Right hindlimb (tissue), 1 donor: ENCODE measurements at regions not wholly inside any gene's neighbourhood (a gene's known extent, or its start where the extent isn't known, plus 50 kb on each side); places are given as distances from the start of the nearest gene placed in this dataset.
A peak's percentile ranks its signal among the peaks of the same experiment; 100 is the strongest.

Experiments
- DNase-seq: peaks from one replicate; pipeline ENCODE4 v3.0.0-alpha.2; 2018

DNA sequence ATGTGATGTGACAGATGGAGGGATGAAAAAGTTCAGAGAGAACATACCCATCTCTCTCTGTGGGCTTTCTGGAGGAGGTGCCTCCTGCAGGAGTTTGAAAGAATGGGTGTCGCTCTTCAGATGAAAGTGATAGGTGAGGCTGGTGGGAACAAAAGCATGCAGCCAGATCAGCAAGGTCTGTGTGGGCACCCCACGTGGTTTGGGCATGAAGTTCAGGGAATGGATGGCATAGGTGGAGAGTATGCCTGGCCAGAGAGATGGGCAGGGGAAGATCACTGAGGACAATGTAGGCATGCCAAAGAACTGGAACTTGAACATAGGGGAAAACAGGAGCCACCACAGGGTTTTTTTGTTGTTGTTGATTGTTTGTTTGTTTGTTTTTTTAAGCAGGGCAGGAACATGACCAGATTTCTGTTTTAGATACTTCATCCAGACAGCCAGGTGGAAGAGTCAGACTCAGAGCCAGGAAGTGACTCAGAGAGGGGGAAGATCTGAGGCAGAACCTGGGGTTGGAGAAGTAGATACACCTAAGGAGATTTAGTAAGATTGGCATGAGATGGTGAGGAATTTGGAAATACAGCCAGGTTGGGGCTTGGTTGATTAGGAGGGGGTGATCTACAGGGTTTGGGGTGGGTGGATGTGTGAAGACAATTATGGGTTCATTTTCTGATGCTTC is 64.8 kb upstream of the CLSTN2 start:
- DNase-seq = no peak

DNA sequence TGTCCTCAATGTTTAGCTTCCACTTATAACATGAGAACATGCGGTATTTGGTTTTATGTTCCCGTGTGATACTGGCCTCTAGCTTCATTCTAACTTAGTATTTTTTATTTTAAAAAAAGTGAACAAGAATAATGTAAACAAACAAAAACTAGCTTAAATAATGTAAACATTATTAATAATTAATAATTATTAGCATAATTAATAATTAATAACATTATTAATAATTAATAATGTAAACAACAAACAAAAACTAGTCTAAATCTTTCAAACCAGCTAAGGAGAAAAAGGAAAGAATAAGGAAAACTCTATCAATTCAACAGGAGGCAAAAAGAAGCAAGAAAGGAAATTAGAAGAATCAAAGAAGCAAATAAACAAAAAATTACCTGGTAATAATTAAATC is 66.2 kb upstream of the CLSTN2 start:
- DNase-seq = no peak

- no peak for DNase-seq
Measured at GRCh38 chr3:139848660-139849059, 86.3 kb upstream of the CLSTN2 start.

DNA sequence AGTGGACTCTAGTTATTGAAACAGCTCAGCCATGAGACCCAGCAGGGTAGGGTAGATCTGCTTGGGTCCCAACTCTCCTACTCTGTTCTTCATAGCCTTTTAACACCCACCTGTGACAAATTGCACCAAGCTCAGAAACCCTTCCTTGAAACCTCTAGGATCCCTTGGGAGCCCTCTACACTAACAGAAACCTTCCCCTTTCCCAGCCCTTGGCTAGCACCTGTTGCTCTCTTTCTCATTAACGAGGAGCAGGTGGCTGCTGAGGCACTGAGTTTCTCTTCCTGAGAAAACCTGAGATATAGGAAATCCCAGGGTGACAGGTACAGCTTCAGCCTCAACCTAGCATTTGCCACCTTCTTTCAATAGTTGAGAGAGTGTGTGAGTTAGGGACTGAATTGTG is 88.3 kb upstream of the CLSTN2 start:
- DNase-seq = no peak

DNA sequence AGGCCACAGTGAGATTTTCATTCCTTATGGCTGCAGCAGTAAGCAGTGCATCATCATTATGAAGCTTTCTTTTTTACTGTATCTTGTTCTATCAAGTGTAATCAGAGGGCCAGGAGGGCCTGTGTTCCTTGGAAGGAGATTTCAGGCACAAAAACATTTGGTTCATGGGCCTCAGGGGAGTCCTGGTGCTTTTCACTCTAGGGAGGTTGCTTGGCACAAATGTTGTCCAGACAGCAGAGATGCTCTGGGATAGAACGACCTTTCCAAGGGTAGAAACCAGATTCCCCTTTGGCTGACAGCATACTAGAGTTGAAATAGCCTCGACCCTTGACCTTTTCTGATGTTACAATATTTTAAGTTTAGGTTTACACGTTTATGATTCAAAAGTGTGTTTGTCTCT is 95.3 kb upstream of the CLSTN2 start:
- no peak for DNase-seq

- DNase-seq = no peak
Measured at GRCh38 chr3:139839014-139839413, 96.0 kb upstream of the CLSTN2 start.

- no peak for DNase-seq
Measured at GRCh38 chr3:139838269-139838957, 96.6 kb upstream of the CLSTN2 start.

DNA sequence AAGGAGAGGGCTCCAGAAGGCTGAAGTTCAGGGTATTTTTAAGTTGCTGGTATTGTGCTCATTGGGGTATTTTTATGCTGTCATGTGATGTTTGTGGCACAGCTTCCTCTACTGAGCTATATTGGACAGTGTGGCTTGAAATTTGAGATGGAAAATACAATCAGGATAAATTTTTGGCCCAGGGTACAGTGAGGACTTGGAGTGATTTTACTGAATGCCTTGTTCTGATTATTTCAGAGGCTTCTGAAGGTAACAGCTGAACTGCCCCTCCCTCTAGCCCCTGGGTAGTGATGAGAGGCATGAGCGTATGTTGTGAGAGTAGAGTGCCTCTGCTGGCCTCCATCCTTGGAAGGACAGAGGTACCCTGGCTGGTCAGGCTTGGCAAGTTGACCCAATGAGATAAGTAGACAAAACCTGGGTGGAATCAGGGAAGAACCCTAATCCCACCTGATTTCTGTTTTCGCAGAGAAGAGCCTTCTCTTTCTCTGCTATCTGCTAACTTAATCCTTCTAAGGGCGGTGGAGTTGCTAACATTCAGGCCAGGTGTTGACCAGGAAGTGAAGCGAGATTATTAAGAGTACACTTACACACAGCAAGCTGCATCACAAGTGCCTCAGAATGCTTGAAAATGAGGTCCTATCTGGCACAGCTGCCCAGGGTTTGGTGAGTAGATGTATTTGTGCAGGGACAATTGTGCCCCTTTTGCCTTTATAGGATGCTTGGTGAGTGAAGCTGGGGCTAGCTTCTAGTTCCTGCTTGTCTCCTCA is 98.1 kb upstream of the CLSTN2 start:
- DNase-seq = no peak

DNA sequence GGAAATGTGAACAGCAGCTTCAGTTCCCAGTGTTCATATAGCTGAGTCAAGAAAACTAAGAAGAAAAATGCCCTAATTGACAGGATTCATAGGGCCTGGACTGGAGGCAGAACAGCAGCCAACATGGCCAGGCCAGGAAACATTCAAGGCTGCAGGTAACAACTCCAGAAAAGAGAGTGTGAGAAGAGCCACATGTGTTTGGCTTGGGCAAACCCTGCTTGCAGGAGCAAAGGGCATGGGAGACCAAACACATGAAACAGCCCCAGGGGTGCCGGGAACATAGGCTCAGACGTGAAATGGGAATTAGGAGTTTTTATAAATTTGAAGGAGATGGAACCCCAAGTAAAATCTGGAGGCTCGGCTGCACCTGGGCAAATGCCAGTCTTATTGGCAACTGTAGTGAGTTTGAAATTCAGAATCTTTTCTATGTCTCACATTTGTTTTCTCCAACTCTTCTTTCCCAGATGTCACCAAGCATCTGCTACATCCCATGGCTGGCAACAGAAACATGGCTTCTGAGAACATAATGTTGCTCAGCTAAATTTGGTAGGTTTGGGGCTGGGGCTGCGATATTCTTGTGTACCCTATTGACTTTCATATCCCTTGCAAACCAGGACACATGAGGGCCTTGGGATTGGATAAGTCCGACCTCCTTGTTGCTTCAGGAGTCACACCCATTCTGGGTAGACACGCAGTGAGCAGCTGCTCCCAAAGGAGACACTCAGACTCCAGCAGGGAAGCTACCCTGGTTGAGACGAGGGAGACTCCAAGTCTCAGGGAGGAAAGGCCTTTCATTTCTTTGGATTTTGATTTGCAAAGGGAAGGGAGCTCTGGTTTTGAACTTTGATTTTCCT is 98.9 kb upstream of the CLSTN2 start:
- DNase-seq = no peak

DNA sequence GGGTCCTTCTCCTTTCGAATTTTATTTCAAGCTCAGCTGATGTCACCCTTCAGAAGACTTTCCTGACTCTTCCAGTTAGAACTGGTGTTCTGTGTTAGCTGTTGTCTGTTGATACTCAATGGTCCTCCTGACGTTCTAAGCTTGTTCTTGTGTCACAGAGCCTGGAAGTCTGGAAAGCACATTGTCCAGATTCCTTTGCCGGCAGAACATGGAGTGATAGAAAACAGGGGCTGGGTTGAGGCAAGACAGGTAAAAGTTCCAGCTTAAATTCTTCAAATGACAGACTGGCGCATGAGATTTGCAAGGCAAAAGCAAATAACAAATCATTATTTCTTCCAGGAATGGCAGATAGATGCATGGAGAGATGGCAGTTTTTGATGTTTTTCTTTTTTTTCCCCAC is 102.0 kb upstream of the CLSTN2 start:
- no peak for DNase-seq

DNA sequence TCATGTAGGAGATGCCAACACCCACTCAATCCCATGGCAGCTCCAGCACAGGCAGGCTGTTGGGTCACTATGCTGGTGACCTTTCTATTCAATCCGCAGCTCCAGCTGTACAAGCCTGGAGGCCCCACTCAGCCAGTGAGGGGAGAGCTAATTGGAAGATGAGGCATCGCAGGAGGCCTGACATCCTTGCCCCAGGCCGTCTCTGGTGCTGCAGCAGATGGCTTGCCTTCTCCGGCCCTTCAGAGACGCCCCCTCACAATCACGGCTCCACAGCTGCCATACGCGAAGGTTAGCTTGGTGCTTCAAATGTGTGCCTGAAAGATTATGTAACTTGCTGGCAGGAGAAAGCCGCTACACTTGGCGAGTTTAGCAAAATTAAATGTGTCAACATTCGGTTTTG is 104.2 kb upstream of the CLSTN2 start:
- no peak for DNase-seq

DNA sequence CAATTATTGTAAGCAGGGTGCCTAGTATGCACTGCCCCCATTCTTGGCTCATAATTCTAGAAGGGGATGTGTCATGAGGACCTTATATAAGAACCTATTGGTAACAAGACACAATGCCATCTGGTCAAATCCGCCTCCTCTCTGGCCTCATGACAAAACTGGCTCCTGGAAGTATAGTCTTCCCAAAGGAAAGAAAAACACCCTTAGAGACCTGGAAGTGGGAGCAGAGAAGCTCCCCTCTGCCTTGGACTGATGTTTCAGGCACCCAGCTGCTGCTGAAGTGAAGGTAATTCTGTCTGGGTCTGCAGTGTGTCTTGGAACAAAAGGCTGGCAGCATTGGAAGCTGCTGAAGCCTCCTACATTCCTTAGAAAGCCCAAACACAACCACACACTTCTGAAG is 107.2 kb upstream of the CLSTN2 start:
- DNase-seq = no peak

GRCh38 chr3:139824864-139825263 is 110.1 kb upstream of the CLSTN2 start:
- DNase-seq = no peak

GRCh38 chr3:139814646-139815045 is 120.3 kb upstream of the CLSTN2 start:
- no peak for DNase-seq

GRCh38 chr3:139811331-139811730 is 123.7 kb upstream of the CLSTN2 start:
- no peak for DNase-seq

DNA sequence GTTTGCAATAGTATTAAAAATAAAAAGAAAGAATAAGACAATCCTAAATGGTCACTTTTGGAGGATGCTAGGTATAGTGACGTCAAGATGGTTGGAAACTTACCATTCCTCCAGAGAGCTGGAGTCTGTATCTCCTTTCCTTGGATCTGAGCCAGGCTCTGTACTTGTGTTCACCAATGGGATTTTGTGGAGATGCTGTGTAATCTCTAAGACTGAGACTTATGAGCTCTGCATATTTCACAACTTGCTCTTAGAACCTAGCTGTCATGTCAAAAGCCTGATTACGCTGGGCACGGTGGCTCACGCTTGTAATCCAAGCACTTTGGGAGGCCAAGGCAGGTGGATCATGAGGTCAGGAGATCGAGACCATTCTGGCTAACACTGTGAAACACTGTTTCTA is 126.8 kb upstream of the CLSTN2 start:
- DNase-seq = no peak

DNA sequence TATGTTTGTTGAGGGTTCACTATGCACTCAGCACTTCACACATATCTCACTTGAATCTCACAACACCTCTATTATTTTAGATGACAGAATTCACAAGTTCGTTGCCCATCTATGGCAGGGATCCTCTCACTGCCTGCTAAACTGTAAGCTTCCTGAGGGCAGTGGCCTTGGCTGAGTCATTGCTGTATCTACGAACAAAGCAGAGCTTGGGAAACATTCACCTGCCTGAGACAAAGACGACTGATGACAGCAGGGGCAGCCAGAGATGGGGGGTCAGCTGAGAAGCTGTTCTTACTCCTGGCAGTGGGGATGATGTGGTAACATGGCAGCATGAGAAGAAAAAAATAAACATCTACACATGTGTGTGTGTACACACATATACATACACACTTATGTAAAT is 125.5 kb upstream of the NMNAT3 start:
- DNase-seq = no peak

DNA sequence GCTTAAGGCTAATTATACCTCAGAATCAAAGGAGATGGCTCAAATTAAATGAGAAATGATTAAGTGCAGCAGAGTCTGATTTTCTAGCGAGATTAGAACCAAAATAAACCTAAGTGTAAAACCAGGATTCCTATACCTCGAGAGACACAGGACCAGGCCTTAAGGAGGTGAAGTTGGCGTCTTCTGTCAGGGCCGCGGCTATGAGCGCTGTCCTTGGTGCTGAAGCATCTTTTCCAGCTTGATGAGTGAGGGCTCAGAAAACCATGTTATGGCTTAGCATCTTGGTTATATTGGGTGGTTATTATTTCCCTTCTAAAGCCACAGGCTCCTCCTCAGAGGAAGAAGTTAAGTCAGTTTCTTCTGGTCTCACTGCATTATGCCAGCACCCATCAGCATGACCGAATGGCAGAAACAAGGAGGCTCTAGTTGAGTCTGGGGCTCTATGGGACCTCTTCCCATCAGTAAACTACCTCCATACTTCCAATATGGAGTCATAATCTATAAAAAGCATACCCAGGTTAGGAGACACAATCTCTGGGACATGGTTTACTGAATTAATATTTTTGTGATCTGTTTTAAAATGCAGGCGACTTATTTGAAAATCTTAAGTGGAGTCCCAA is 120.1 kb upstream of the NMNAT3 start:
- DNase-seq = peak; percentile 38

GRCh38 chr3:139794469-139795265 is 116.9 kb upstream of the NMNAT3 start:
- DNase-seq = no peak

- no peak for DNase-seq
Measured at GRCh38 chr3:139793408-139793807, 115.6 kb upstream of the NMNAT3 start.

- no peak for DNase-seq
Measured at GRCh38 chr3:139780593-139780992, 102.8 kb upstream of the NMNAT3 start.
